HEK293T (cell line): ENCODE measurements at regions not wholly inside any gene's neighbourhood (a gene's known extent, or its start where the extent isn't known, plus 50 kb on each side); places are given as distances from the start of the nearest gene placed in this dataset.

Experiments used
- FOXM1 ChIP-seq: fragments of 450-650 bp; IDR thresholded peaks from 2 replicates; pipeline ENCODE4 v1.6.1; 2017; ENCODE audit warnings: mild to moderate bottlenecking, borderline replicate concordance
- SP1 ChIP-seq: fragments of 450-650 bp; IDR thresholded peaks from 2 replicates; pipeline ENCODE4 v1.6.1; 2017
- SUZ12 ChIP-seq: fragments of 450-650 bp; IDR thresholded peaks from 2 replicates; pipeline ENCODE4 v1.6.1; 2016; ENCODE audit warnings: mild to moderate bottlenecking

GRCh38 chr2:67844024-67844540 is 218.7 kb downstream of the C1D start:
- TF ChIP-seq FOXM1, result no peak
- TF ChIP-seq SP1, result no peak
- no peak for TF ChIP-seq SUZ12
